ENCODE measurements at regions not wholly inside any gene's neighbourhood (a gene's known extent, or its start where the extent isn't known, plus 50 kb on each side); places are given as distances from the start of the nearest gene placed in this dataset.

- Histone ChIP-seq H3K4me3 (ENCODE audit: low read length) (no peak overlapping the region), H3K27ac (ENCODE audit: low read length) (no peak overlapping the region), H3K4me1 (ENCODE audit: control insufficient read depth, low read depth, low read length) (peaks cover 13% of the 10 kb centered on the region), H3K27me3 (ENCODE audit: control insufficient read depth, insufficient read depth, low read length) (no peaks in the 10 kb centered on the region), H3K36me3 (ENCODE audit: control insufficient read depth, low read depth, low read length) (no peaks in the 10 kb centered on the region), H3K9me3 (ENCODE audit: control insufficient read depth, low read depth, low read length) (no peaks in the 10 kb centered on the region), H3K9ac (ENCODE audit: low read length) (no peak overlapping the region)
Observed at GRCh38 chr3:64825404-64826120, 137.8 kb upstream of the ADAMTS9 start.

GRCh38 chr3:64824394-64824909 lies 136.7 kb upstream of the ADAMTS9 start:
- H3K9me3 ChIP-seq (ENCODE audit: control insufficient read depth, low read depth, low read length) = no peaks in the 10 kb centered on the region
- peaks cover 13% of the 10 kb centered on the region for H3K4me1 ChIP-seq (ENCODE audit: control insufficient read depth, low read depth, low read length)
- no peak overlapping the region for H3K9ac ChIP-seq (ENCODE audit: low read length)
- H3K27me3 ChIP-seq (ENCODE audit: control insufficient read depth, insufficient read depth, low read length) = no peaks in the 10 kb centered on the region
- H3K36me3 ChIP-seq (ENCODE audit: control insufficient read depth, low read depth, low read length) = no peaks in the 10 kb centered on the region
- no peak overlapping the region for H3K4me3 ChIP-seq (ENCODE audit: low read length)
- no peak overlapping the region for H3K27ac ChIP-seq (ENCODE audit: low read length)

- no peaks in the 10 kb centered on the region for H3K27me3 ChIP-seq (ENCODE audit: control insufficient read depth, insufficient read depth, low read length)
- no peaks in the 10 kb centered on the region for H3K36me3 ChIP-seq (ENCODE audit: control insufficient read depth, low read depth, low read length)
- H3K4me1 ChIP-seq (ENCODE audit: control insufficient read depth, low read depth, low read length) = no peaks in the 10 kb centered on the region
- no peak overlapping the region for H3K27ac ChIP-seq (ENCODE audit: low read length)
- no peak overlapping the region for H3K4me3 ChIP-seq (ENCODE audit: low read length)
- no peaks in the 10 kb centered on the region for H3K9me3 ChIP-seq (ENCODE audit: control insufficient read depth, low read depth, low read length)
- no peak overlapping the region for H3K9ac ChIP-seq (ENCODE audit: low read length)
Observed at GRCh38 chr3:64818196-64818595, 130.4 kb upstream of the ADAMTS9 start.

GRCh38 chr3:64816355-64816754 lies 128.6 kb upstream of the ADAMTS9 start:
- Histone ChIP-seq H3K4me1 (ENCODE audit: control insufficient read depth, low read depth, low read length) (no peaks in the 10 kb centered on the region), H3K9ac (ENCODE audit: low read length) (no peak overlapping the region), H3K9me3 (ENCODE audit: control insufficient read depth, low read depth, low read length) (no peaks in the 10 kb centered on the region), H3K4me3 (ENCODE audit: low read length) (no peak overlapping the region), H3K27me3 (ENCODE audit: control insufficient read depth, insufficient read depth, low read length) (no peaks in the 10 kb centered on the region), H3K27ac (ENCODE audit: low read length) (no peak overlapping the region), H3K36me3 (ENCODE audit: control insufficient read depth, low read depth, low read length) (no peaks in the 10 kb centered on the region)

GRCh38 chr3:64815789-64816188 lies 128.0 kb upstream of the ADAMTS9 start:
- no peak overlapping the region for H3K9ac ChIP-seq (ENCODE audit: low read length)
- no peaks in the 10 kb centered on the region for H3K9me3 ChIP-seq (ENCODE audit: control insufficient read depth, low read depth, low read length)
- H3K4me3 ChIP-seq (ENCODE audit: low read length) = no peak overlapping the region
- H3K4me1 ChIP-seq (ENCODE audit: control insufficient read depth, low read depth, low read length) = no peaks in the 10 kb centered on the region
- H3K36me3 ChIP-seq (ENCODE audit: control insufficient read depth, low read depth, low read length) = no peaks in the 10 kb centered on the region
- no peaks in the 10 kb centered on the region for H3K27me3 ChIP-seq (ENCODE audit: control insufficient read depth, insufficient read depth, low read length)
- H3K27ac ChIP-seq (ENCODE audit: low read length) = no peak overlapping the region

- Histone ChIP-seq H3K9ac (ENCODE audit: low read length) (no peak overlapping the region), H3K36me3 (ENCODE audit: control insufficient read depth, low read depth, low read length) (no peaks in the 10 kb centered on the region), H3K27me3 (ENCODE audit: control insufficient read depth, insufficient read depth, low read length) (no peaks in the 10 kb centered on the region), H3K27ac (ENCODE audit: low read length) (no peak overlapping the region), H3K9me3 (ENCODE audit: control insufficient read depth, low read depth, low read length) (no peaks in the 10 kb centered on the region), H3K4me3 (ENCODE audit: low read length) (no peak overlapping the region), H3K4me1 (ENCODE audit: control insufficient read depth, low read depth, low read length) (no peaks in the 10 kb centered on the region)
Observed at GRCh38 chr3:64815195-64815631, 127.4 kb upstream of the ADAMTS9 start.

GRCh38 chr3:64814351-64814750 lies 126.6 kb upstream of the ADAMTS9 start:
- no peaks in the 10 kb centered on the region for H3K4me1 ChIP-seq (ENCODE audit: control insufficient read depth, low read depth, low read length)
- no peak overlapping the region for H3K27ac ChIP-seq (ENCODE audit: low read length)
- no peaks in the 10 kb centered on the region for H3K36me3 ChIP-seq (ENCODE audit: control insufficient read depth, low read depth, low read length)
- H3K9ac ChIP-seq (ENCODE audit: low read length) = no peak overlapping the region
- H3K27me3 ChIP-seq (ENCODE audit: control insufficient read depth, insufficient read depth, low read length) = no peaks in the 10 kb centered on the region
- no peak overlapping the region for H3K4me3 ChIP-seq (ENCODE audit: low read length)
- H3K9me3 ChIP-seq (ENCODE audit: control insufficient read depth, low read depth, low read length) = no peaks in the 10 kb centered on the region

- Histone ChIP-seq H3K4me1 (ENCODE audit: control insufficient read depth, low read depth, low read length) (no peaks in the 10 kb centered on the region), H3K36me3 (ENCODE audit: control insufficient read depth, low read depth, low read length) (no peaks in the 10 kb centered on the region), H3K9ac (ENCODE audit: low read length) (no peak overlapping the region), H3K27ac (ENCODE audit: low read length) (no peak overlapping the region), H3K27me3 (ENCODE audit: control insufficient read depth, insufficient read depth, low read length) (no peaks in the 10 kb centered on the region), H3K4me3 (ENCODE audit: low read length) (no peak overlapping the region), H3K9me3 (ENCODE audit: control insufficient read depth, low read depth, low read length) (no peaks in the 10 kb centered on the region)
Observed at GRCh38 chr3:64813326-64813725, 125.5 kb upstream of the ADAMTS9 start.

- Histone ChIP-seq H3K36me3 (ENCODE audit: control insufficient read depth, low read depth, low read length) (no peaks in the 10 kb centered on the region), H3K27me3 (ENCODE audit: control insufficient read depth, insufficient read depth, low read length) (no peaks in the 10 kb centered on the region), H3K9ac (ENCODE audit: low read length) (no peak overlapping the region), H3K9me3 (ENCODE audit: control insufficient read depth, low read depth, low read length) (no peaks in the 10 kb centered on the region), H3K27ac (ENCODE audit: low read length) (no peak overlapping the region), H3K4me1 (ENCODE audit: control insufficient read depth, low read depth, low read length) (no peaks in the 10 kb centered on the region), H3K4me3 (ENCODE audit: low read length) (no peak overlapping the region)
Observed at GRCh38 chr3:64809086-64809485, 121.3 kb upstream of the ADAMTS9 start.

GRCh38 chr3:64808061-64808460 lies 120.3 kb upstream of the ADAMTS9 start:
- H3K9me3 ChIP-seq (ENCODE audit: control insufficient read depth, low read depth, low read length) = no peaks in the 10 kb centered on the region
- H3K36me3 ChIP-seq (ENCODE audit: control insufficient read depth, low read depth, low read length) = no peaks in the 10 kb centered on the region
- H3K27ac ChIP-seq (ENCODE audit: low read length) = no peak overlapping the region
- no peak overlapping the region for H3K9ac ChIP-seq (ENCODE audit: low read length)
- H3K4me3 ChIP-seq (ENCODE audit: low read length) = no peak overlapping the region
- H3K4me1 ChIP-seq (ENCODE audit: control insufficient read depth, low read depth, low read length) = no peaks in the 10 kb centered on the region
- no peaks in the 10 kb centered on the region for H3K27me3 ChIP-seq (ENCODE audit: control insufficient read depth, insufficient read depth, low read length)

- no peak overlapping the region for H3K9ac ChIP-seq (ENCODE audit: low read length)
- no peaks in the 10 kb centered on the region for H3K36me3 ChIP-seq (ENCODE audit: control insufficient read depth, low read depth, low read length)
- no peak overlapping the region for H3K27ac ChIP-seq (ENCODE audit: low read length)
- no peaks in the 10 kb centered on the region for H3K27me3 ChIP-seq (ENCODE audit: control insufficient read depth, insufficient read depth, low read length)
- H3K4me1 ChIP-seq (ENCODE audit: control insufficient read depth, low read depth, low read length) = no peaks in the 10 kb centered on the region
- H3K9me3 ChIP-seq (ENCODE audit: control insufficient read depth, low read depth, low read length) = no peaks in the 10 kb centered on the region
- H3K4me3 ChIP-seq (ENCODE audit: low read length) = no peak overlapping the region
Observed at GRCh38 chr3:64806668-64807605, 119.1 kb upstream of the ADAMTS9 start.

Data from iPS-18a (cell line).